Stimulated activated CD8-positive, alpha-beta memory T cell treated with anti-CD3 and anti-CD28 coated beads, Interleukin-12 subunit alpha, Interleukin-12 subunit beta, amount 100 ng/mL, for 24 hours (primary cell): ENCODE measurements at regions not wholly inside any gene's neighbourhood (a gene's known extent, or its start where the extent isn't known, plus 50 kb on each side); places are given as distances from the start of the nearest gene placed in this dataset.

Source experiments
- DNase-seq: peaks from one replicate; pipeline ENCODE4 v3.0.0-alpha.2; 2020; ENCODE audit errors: extremely low read depth

DNA sequence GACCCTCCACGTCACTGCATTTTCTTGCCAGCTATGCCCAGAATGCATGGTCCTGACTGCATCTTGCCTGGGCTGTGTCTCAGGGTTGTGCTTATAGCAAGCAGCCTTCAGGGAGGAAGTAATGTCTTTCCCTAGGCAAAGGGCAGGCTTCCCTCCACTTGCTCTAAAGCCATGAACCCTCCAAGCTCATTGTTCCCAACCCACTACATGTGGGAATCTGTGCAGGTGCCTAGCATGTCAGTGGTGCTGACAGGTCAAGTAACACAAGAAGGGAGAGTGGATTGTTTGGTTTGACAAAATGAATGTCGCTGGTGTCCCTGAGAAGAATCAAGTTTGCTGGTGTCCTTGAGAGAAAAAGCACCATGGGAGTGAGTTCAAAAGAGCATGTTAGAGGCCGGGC is 53.9 kb upstream of the UCN3 start:
- DNase-seq, result no peak

DNA sequence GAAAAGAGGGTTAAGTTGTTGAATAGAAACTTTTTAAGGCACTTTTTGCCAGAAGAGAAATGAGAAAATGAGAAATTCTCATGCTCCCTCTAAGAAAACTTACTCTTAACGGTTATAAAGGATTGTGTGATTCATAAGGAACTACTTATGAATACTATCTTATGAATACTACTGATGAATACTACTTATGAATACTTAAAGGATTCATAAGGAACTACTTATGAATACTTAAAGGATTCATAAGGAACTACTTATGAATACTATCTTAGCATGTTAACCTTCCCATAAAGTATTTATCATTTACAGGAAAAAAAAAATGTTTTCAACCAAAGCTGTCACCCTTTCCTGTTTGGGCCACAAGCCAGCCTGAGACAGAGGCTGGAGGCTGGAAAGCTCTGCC is 53.1 kb upstream of the UCN3 start:
- DNase-seq, result no peak

DNA sequence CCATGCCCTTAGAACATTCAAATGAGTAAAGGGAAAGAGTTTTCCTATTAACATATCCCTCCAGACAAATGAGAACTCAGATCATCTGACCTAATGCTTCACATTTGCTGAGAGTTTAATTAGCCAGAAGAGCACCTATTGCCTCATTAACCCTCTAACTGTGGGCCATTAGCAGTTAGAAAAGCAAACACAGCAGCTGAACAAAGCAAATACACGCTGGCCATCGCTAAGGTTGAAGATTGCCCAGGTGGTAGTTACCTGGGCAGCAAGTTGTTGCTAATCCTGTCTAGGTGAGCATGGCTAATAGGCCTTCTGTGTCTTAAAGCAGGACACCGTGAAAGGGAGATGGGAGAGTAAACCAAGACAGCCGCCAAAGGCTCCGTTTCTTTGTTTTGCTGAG is 49.9 kb upstream of the UCN3 start:
- DNase-seq, result no peak
